ENCODE measurements at regions not wholly inside any gene's neighbourhood (a gene's known extent, or its start where the extent isn't known, plus 50 kb on each side); places are given as distances from the start of the nearest gene placed in this dataset.

DNA sequence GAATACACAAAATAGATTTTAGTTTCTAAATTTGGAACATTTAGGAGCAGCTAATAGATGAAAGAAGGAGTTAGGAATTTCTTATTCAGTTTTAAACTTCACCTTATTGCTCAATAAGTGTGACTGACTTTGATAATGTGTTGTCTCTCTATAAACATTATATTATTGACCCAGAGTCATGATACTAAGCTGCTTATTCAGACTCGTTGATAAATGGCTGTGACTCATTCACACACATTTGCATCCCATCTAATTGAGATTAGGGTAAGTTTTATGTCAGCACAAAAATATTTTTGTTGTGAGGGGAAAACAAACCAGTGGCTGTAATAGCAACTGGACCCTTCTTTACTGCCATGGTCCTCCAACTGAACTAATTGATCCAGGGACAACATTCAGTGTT lies 137.6 kb downstream of the GOLIM4 start:
- DNase-seq (ENCODE audit: extremely low spot score, insufficient read length, low read depth) (no peak), FAIRE-seq (no peak)

DNA sequence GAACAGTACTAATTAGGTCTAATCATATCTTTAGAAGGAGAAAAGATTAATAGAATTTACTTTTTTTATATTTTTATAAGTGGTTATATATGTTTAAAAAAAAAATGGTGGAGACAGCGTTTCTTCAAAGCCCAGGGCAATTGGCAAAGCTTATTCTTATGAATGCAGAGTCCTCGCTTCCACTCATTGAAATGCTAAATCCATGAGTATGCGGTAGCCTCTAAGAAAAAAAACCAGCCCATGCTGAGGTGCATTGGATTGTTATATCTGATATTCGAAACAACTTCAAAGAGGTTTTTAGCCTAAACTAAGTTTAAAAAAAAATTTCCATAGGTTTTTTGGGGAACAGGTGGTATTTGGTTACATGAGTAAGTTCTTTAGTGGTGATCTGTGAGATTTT lies 142.8 kb downstream of the GOLIM4 start:
- no peak for FAIRE-seq
- DNase-seq (ENCODE audit: extremely low spot score, insufficient read length, low read depth): no peak

DNA sequence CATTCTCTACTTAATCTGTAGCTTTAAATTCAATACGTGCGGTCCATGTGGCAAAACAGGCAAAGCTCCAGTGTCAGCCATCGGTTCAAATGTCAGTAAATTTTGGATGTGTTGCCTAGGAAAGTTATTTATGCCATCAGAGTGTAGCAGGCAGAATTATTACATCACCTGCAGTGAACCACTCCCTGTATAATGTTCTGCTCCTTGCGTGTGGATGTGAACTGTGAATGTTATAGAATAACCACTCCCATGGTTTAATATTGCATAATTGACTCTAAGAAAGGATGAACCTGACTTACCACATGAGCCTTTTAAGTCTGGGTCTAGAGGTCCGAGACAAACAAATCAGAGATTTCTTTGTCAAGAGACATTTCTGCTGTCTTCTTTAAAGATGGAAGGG lies 145.5 kb downstream of the GOLIM4 start:
- no peak for FAIRE-seq
- no peak for DNase-seq (ENCODE audit: extremely low spot score, insufficient read length, low read depth)

DNA sequence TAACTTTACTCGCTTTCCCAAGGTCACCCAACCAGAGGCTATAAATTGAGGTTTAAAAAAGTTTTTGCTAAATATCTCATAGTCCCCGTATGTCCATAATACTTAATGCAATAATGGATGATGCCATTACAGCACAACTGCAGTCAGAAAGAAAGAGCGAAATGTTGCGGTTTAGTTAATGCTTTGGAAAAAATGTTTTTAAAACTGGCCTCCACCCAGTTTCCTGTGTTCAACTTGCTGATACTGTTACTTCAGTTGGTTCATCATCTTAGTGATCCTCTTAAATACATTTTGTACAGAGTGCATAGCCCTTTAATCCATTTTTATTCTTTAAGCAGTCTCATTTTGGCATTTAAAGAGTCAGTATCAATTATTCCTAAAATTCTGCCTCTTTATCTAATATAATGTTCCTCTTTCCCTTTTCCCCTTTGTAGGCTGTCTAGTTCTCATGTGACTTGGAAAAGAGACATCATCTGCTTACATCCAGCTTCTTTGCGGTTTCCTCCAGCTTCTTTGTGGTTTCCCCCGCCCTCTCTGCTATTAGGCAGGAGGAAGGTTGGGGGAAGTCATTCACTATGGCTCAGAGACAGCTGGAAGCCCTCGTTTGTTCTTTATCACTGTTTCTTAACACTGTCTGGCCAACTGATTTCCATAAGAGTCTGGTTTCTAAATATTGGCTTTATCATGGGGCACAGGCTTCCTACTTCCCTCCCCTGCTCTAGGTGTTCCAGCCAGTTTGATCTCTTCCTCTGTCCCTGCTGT lies 154.3 kb downstream of the GOLIM4 start:
- no peak for DNase-seq (ENCODE audit: extremely low spot score, insufficient read length, low read depth)
- FAIRE-seq: no peak

DNA sequence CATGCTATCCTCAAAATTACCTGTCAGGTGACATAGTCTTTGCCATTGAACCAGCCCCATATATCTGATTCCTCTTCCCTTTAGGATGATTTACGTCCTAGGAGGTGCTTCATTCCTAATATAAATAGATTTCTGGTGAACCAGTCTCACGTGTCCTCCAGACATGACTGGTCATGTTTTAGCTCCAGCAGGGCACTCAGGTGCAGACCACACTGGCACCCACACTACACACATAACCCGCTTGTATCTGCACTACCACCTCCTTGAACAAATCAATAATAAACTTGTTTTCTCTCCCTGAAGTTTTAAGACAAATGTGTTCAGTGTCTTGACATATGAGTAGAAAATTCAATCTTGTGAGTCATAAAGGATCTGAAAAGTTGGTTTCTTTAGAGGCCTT lies 155.5 kb downstream of the GOLIM4 start:
- FAIRE-seq: no peak
- no peak for DNase-seq (ENCODE audit: extremely low spot score, insufficient read length, low read depth)

DNA sequence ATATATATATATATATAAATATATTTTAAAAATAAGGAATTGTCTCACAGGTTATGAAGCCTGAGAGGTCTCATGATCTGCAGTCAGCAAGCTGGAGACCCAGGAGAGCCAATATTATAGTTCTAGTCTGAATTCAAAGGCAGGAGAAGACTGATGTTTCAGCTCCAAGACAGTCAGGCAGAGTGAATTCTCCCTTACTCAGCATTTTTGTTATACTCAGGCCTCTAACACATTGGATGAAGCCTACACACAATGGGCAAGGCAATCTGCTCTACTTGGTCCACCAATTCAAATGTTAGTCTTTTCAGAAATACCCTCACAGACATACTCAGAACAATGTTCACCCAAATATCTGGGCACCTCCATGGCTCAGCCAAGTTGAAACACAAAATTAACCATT lies 157.2 kb downstream of the GOLIM4 start:
- DNase-seq (ENCODE audit: extremely low spot score, insufficient read length, low read depth) (no peak), FAIRE-seq (no peak)

DNA sequence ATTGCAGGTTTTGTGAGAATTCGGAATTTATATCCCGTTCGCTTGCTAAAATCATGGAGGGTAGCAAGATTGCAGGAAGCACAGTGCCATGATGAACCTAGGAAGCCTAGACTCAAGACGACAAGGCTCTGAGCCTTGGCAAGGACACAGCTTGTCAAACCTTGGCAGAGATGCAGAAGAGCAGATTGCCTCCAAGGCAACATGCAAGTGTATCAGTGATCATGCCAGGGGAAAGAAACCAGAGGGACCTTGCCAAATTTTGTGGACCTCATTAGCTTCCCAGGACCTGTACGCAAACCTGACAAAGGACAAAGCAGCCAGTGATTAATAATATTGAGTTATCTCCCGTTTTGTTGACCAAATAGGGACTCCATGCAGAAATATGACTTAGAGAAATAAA lies 159.7 kb downstream of the GOLIM4 start:
- no peak for FAIRE-seq
- no peak for DNase-seq (ENCODE audit: extremely low spot score, insufficient read length, low read depth)

DNA sequence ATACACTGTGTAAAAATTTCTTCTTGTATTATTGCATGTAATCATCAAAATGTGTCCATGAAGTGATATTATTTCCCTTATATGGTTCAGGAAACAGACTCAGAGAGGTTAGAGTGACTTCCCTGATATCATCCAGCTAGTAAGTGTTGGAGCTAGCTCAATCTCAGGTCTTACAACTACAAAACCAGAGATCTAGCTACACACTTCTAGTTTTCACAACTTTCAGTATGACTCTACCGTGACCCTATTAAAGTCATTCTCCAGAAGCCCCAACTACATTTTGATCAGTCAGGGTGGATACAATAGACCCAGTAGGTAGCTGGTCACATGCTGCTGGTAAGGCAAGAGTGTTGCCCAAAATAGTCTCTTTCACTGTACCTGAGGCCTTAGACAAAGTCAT lies 165.3 kb downstream of the GOLIM4 start:
- DNase-seq (ENCODE audit: extremely low spot score, insufficient read length, low read depth): no peak
- no peak for FAIRE-seq

DNA sequence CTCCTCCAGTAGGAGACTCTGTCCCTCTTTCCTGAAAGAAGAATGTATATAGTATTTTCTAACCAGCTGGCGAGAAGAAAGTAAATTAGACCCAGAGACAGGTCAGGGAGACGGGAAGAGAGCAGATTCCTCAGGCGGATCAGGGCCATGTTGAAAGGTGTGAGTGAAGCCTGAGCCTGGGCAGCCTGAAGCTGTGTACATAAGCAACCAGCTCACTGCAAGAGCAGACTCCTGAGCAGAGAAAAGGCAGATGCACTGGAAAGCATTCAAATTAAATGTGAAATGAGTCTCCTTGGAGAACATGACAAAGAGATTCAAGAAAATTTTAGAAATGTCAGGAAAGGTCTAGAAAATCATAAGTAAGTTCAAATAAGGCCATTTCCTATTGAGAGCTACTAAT lies 165.8 kb downstream of the GOLIM4 start:
- FAIRE-seq (no peak), DNase-seq (ENCODE audit: extremely low spot score, insufficient read length, low read depth) (no peak)

DNA sequence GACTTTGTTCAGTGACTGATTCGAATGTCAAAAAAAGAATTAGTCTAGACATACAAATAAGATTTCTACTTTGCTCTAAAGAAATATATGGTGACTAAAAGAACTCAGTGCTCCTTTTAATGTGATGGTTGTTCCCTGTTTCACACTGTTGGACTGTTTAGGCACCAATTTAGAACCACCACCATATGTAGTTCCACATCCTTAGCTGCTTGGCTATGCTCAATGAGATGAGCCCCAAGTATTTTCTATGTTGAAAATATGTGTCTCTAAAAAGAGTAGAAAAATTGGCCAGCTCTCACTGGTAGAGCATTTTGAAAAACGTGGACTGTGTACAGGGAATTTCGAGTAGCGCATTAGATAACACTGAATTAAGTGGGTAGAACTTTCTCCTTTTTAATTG lies 167.3 kb downstream of the GOLIM4 start:
- peak; percentile 60 for FAIRE-seq
- DNase-seq (ENCODE audit: extremely low spot score, insufficient read length, low read depth): no peak

DNA sequence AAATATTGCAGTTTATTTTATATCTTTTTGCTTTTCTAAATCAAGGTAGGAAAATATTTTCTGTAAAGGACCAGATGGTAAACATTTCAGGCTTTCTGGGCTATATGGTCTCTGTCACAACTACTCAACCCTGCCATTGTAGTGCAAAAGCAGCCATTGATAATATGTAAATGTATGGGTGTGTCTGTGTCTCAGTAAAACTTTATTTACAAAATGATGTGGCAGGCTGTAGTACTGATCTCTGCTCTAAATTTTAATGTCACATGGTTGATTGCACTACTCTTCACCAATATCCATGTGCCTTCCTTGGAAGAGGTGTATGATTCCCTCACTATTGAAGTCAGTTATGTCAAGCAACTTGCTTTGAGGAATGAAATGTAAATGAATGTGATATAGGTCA lies 175.0 kb downstream of the GOLIM4 start:
- no peak for DNase-seq (ENCODE audit: extremely low spot score, insufficient read length, low read depth)
- no peak for FAIRE-seq

DNA sequence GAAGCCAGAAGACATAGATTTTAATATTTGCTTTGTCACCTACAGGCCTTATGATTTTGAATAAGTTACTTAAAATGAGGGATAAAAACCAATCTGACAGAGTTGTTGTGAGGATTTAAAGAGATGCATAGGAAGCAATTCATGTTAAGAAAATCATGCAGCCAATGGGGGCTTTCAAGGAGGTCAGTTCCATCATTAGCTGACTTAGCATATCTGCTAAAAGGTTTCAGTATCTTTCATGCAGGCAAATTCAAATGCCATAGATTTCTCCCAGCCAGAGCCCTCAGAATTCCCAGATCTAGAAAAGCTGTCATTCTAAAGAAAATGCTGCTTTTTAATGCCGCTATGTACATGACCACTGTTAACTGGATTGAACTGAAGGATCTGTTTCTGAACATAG lies 176.1 kb downstream of the GOLIM4 start:
- FAIRE-seq: no peak
- no peak for DNase-seq (ENCODE audit: extremely low spot score, insufficient read length, low read depth)

DNA sequence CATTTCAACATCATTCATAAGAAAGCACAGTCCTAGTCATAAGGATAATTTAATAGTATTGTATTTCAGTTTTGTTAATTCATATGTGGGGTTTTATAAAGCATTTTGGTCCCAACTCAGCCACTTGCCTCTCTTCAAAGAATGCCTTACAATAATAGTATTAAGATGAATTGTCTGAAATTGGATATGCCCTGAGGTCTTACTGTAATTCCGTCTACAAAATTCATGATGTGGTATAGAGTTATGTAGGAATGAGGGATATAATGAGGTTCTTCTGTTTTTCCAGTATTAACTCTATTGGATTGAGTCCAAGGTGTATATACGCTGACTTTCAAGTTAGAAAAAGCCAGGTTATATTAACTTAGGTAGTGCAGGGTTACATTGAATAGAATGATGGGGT lies 177.0 kb downstream of the GOLIM4 start:
- DNase-seq (ENCODE audit: extremely low spot score, insufficient read length, low read depth) (no peak), FAIRE-seq (no peak)

DNA sequence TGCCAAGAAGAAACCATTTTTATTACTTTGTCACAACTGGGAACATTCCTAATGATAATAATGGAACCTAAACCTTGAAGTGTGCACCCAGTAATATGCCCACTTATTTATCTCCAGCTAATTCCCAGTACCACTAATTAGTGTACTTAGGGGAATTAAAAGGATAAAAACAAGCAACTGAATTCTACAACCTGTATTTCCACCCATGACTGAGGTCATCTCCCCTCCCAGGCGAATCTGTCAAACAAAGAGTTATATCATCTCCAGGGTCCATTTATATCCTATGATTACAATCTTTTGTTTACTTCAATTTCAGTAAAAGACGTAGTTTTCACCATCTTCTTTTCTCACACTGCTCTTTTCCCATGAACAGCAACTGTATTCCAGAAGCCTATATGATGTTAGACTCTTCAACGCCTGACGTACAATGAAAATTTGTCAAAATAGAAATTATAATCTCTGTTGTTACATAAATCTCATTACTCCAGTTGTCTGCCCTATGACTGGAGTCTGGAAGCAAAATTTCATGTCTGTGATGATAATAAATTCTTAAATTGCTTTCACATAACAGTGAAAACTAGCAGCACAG lies 177.6 kb downstream of the GOLIM4 start:
- DNase-seq (ENCODE audit: extremely low spot score, insufficient read length, low read depth): no peak
- no peak for FAIRE-seq

DNA sequence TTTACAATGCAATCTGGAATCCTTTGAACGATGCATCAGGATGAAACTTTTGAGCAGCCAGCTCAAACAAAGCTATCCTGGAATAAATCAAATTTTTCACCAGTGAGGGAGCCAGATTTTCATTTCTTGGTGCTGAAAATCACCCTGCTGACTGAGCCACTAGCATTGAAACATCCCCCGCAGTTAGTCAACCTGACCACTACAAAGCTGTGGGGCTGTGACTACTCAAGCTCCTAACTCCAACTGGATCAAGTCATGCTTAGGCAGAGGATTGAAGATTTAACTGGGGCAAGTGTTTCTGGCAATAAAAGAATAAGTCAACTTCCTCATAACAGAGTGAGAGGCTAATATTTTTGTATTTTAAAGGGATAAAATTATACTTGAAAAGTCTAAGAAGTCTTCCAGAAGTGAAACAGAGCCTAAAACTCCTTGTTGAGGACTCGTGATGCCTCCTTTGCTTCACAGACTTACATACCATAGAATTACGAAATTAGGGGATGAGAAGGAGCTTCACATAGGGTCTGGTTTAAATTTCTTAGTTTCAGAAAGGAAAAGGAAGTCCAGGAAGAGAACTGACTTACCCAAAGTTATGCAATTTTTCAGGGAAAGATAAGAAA lies 177.8 kb downstream of the SERPINI1 start:
- FAIRE-seq: no peak
- DNase-seq (ENCODE audit: extremely low spot score, insufficient read length, low read depth): no peak

DNA sequence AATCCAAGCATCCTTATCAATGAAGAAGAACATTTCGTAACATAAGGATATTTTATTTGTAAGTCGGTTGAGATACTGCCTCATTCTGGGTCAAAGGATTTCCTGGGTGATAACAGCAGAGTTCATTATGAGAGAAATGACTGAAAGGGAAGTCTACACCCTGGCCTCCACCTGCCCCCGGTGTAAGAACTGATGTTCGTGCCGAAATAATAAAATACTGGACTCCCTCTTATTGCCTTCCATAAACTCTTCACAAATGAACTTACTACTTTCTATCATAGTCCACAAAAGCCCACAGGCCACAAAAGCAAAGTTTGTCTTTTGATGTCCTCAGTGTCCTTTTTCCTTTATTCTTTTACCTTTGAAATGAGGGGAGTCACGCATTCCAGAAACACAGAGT lies 174.4 kb downstream of the SERPINI1 start:
- DNase-seq (ENCODE audit: extremely low spot score, insufficient read length, low read depth) (no peak), FAIRE-seq (no peak)

DNA sequence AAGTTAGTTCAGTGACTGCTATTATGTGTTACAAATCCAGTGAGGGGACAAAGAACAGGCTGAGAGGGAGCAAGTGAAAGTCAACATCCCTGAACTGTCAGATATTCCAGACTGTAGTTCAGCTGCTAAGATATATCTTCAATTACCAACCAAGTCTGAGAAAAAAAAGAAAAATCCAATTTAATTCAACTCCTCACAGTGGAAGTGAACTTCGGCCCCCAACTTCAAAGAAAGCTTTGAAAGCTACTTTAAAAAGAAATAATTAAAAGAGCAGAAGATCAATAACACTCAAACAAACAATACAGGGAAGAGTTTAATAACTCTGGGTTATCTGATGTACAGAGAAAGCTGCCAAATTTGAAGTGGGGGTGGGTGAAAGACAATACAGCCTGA lies 174.0 kb downstream of the SERPINI1 start:
- FAIRE-seq (no peak), DNase-seq (ENCODE audit: extremely low spot score, insufficient read length, low read depth) (no peak)

DNA sequence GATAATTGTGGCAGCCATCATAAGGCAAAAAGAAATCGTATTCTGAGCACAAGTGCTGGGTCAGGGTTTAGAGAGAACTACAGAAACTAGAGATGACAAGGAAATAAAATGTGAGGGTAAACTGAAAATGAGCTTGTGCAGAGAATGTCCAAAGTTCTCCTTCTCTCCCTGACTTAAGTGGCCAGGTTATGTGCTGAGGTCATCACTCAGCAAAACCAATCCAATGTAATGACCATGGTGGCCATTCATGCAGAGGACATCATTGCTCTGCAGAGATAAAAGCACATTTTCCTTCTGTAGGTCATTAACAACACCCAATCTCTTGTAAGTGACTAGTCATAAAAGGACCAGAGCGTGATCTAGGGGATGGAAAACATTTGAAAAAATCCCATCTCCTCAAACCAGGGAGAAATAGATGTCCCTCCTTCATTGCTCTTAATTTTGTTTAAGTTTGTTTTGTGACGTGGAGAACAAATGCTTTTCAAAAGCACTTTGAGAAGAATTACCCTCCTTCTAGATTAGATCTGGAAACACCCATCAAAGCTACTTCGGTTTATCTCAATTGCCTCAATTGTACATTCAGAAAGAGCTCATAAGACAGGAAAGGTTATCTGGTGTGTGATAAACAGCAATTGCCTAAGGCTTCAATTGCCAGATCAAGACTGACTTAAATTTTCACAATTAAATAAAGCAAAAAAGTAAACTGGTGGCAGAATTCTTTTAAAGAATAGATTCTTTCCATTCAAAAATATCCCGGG lies 173.4 kb downstream of the SERPINI1 start:
- DNase-seq (ENCODE audit: extremely low spot score, insufficient read length, low read depth): no peak
- FAIRE-seq: no peak

DNA sequence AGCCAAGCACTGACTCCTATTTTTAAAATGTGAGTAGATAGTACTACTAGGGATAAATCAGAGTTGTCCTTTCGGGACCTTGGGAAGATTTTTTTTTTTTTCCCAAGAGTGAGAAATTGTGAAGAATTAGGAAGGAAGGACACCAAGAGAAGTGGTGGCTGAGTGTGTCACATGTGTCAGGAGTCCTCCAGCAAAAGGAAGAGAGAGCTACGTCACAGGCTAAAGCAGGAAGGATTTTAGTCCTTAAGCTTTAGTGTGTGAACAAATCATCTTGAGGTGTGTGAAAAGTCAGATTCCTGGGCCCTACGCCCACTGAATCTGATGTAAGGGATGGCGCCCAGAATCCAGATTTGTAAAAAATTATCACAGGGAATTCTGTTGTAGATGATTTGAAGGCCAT lies 172.7 kb downstream of the SERPINI1 start:
- no peak for FAIRE-seq
- no peak for DNase-seq (ENCODE audit: extremely low spot score, insufficient read length, low read depth)

DNA sequence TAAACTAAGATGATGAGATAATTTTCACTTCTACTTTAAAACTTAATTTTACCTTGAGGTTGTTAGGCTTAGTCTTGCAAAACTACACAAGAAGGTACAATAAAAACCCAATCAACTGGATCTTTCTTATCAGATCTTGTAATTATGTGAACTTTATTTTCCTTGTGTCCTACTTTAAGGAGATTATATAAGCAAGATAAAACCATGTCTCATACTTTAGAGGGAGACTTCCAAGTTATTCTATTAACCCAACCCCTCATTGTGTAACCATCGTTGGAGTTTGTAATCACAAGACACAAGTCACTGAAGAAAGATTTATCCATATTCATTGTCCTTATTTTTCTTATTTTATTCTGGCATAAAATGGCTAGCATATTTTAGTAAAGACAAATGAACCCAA lies 165.6 kb downstream of the SERPINI1 start:
- FAIRE-seq (no peak), DNase-seq (ENCODE audit: extremely low spot score, insufficient read length, low read depth) (no peak)

DNA sequence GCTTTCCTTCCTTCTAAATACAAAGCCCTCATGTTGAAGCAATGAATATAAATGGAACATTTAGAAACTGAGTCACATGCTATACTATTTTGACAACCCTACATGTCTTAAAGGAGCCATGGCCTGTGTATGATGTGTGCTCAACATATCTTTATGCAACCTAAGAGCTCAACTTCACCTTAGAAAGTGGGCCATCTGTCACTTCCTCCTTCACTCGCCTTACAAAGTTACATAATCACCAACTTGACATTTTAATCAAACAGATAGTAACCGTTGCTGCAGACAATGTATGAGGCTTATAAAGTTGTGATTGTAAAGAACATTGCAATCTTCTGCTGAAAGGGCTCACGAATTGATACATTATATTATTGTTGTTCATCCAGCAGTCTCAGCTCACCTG lies 163.6 kb downstream of the SERPINI1 start:
- FAIRE-seq: no peak
- no peak for DNase-seq (ENCODE audit: extremely low spot score, insufficient read length, low read depth)
